Left lung (tissue), 4 donors: ENCODE measurements at regions not wholly inside any gene's neighbourhood (a gene's known extent, or its start where the extent isn't known, plus 50 kb on each side); places are given as distances from the start of the nearest gene placed in this dataset.

ENCODE experiments used
- ATAC-seq: fragments of 200-7000 bp; cut with Tn5 transposase; one replicate; pipeline ENCODE4 v1.9.1; 2020; ENCODE audit warnings: moderate library complexity
- DNase-seq, 4 donors: peaks; one replicate each; pipeline ENCODE4 v3.0.0-alpha.2; 2013 to 2020
- H3K27ac ChIP-seq, 2 donors: fragments of 200-600 bp; sonication (generic) in 1 of 2; one replicate each; pipeline versions ENCODE4 v1.5.0 to v1.8.0; 2020 to 2021
- H3K27me3 ChIP-seq, 2 donors: fragments of 200-600 bp; sonication (generic) in 1 of 2; one replicate each; pipeline versions ENCODE4 v1.5.0 to v1.8.0; 2020 to 2021
- H3K36me3 ChIP-seq, 2 donors: fragments of 200-600 bp; sonication (generic) in 1 of 2; one replicate each; pipeline versions ENCODE4 v1.5.0 to v1.8.0; 2020 to 2021
- H3K4me1 ChIP-seq, 2 donors: fragments of 200-600 bp; one replicate each; pipeline ENCODE4 v1.8.0; 2021
- H3K4me3 ChIP-seq, 2 donors: fragments of 200-600 bp; sonication (generic) in 1 of 2; one replicate each; pipeline versions ENCODE4 v1.5.0 to v1.8.0; 2020 to 2021; ENCODE audit warnings: mild to moderate bottlenecking in 1 of 2
- H3K9me3 ChIP-seq, 2 donors: fragments of 200-600 bp; sonication (generic) in 1 of 2; one replicate each; pipeline versions ENCODE4 v1.5.0 to v1.8.0; 2020 to 2021
- intact Hi-C, 2 donors: fragments of 100-400 bp; cut with DNase I; formaldehyde crosslinking; loops; one replicate each; pipeline versions ENCODE4 v1.11.2 to v1.14.2; 2022
- TF ChIP-seq, protein P1 (sequence below), 2 donors: fragments of 200-600 bp; sonication (generic) in 1 of 2; IDR thresholded peaks; one replicate each; pipeline versions ENCODE4 v1.5.0 to v1.8.0; 2021; ENCODE audit warnings: antibody characterized with exemption in 2 of 2
- donor health status: DM: no; HTN: yes; CAD: no.
- donor health status: DM: no; HTN: no; CAD: no.

DNA sequence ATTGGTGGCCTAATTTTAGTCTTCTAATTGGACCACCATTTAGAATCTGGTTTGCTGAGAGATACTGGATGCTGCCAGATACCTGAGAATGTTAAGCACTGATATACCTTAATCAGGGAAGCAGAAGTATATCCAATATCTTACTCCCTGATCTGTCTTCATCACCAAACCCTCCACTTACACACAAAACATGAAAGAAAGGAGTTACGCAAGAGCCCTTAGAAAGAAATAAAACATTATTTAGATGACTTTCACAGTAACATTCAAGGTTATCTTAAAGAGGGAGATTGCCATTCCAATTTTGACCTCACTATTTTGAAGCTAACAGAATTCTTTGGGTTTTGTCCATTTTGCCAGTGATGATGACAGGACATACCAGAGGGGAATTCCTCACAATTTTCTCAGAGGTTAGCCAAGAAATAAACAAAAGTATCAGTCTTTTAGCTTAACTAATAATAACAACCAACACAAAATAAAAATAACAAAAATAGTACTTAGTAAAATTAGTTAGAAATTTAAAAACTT is 496.1 kb downstream of the NFIB start:
- Histone ChIP-seq H3K36me3 (no peaks in the 10 kb centered on the region), H3K4me1 (no peaks in the 10 kb centered on the region), H3K27me3 (no peaks in the 10 kb centered on the region), H3K27ac (no peak overlapping the region), H3K9me3 (peaks cover 0 to 16% of the 10 kb centered on the region in 2 donors), H3K4me3 (no peak overlapping the region)
- ATAC-seq = no peak
- TF ChIP-seq, protein P1, sequence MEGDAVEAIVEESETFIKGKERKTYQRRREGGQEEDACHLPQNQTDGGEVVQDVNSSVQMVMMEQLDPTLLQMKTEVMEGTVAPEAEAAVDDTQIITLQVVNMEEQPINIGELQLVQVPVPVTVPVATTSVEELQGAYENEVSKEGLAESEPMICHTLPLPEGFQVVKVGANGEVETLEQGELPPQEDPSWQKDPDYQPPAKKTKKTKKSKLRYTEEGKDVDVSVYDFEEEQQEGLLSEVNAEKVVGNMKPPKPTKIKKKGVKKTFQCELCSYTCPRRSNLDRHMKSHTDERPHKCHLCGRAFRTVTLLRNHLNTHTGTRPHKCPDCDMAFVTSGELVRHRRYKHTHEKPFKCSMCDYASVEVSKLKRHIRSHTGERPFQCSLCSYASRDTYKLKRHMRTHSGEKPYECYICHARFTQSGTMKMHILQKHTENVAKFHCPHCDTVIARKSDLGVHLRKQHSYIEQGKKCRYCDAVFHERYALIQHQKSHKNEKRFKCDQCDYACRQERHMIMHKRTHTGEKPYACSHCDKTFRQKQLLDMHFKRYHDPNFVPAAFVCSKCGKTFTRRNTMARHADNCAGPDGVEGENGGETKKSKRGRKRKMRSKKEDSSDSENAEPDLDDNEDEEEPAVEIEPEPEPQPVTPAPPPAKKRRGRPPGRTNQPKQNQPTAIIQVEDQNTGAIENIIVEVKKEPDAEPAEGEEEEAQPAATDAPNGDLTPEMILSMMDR (IDR thresholded peaks at IDR 0.05) = no peak
- intact Hi-C loops = no loop called here
- DNase-seq = no peak

DNA sequence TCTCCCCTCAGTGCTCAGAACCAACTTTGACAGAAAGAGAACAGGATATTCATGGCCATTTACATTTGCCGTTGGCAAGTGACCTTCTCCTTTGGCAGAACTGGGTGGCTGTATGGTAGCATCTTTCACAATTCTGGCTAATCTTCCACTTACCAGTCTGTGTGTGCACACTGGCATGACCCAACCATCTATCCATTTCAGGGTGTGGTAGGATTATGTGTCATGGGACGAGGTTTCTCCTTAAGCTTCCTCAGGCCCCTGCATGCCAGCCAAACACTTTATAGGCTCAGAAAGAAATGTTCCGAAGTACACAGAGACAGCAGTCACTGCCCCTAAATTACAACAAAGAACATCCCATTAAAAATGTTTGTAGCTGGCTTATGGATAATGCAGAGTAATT is 497.1 kb downstream of the NFIB start:
- TF ChIP-seq, protein P1 (IDR thresholded peaks at IDR 0.05) = no peak
- no peak for ATAC-seq
- Histone ChIP-seq H3K27ac (no peak overlapping the region), H3K9me3 (peaks cover 0 to 16% of the 10 kb centered on the region in 2 donors), H3K4me1 (no peaks in the 10 kb centered on the region), H3K27me3 (no peaks in the 10 kb centered on the region), H3K36me3 (no peaks in the 10 kb centered on the region), H3K4me3 (no peak overlapping the region)
- intact Hi-C loops = no loop called here
- no peak for DNase-seq

DNA sequence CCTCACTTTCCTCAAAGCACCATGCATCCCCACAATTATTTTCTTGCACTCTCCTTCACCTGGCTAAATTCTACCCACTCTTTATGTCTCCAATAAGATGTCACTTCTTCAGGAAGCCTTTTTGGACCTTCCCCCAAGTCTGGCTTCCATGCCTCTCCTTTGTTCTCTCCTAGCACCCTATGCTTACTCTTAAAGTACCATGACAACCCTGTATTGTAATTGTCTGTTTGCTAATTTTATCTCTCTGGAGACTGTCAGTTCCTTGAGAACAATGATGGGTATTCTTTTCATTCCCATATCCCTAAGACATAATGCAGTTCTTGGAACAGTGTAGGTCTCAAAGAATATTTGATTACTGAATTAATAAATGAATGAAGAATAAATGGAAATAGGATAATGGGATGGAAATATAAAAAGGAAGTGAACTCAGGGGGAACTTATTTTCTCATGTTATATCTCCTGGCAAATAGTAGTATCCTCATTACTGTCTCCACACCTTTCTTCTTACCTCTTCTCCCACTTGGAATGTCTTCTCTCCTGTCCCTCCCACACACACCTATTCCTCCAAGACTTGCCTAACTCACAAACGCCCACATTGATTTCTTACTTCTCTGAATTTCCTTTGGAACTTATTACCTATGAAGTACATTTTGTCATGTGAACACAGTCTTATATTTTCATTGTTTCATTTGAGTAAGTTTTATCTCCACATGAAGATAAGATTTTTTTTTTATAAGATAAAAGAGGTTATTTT is 499.1 kb downstream of the NFIB start:
- TF ChIP-seq, protein P1 (IDR thresholded peaks at IDR 0.05) = no peak
- DNase-seq = no peak
- no peaks in the 10 kb centered on the region for H3K36me3 ChIP-seq
- intact Hi-C loops = no loop called here
- no peaks in the 10 kb centered on the region for H3K27me3 ChIP-seq
- H3K27ac ChIP-seq = no peak overlapping the region
- H3K9me3 ChIP-seq = peaks cover 0 to 8% of the 10 kb centered on the region in 2 donors
- H3K4me3 ChIP-seq = no peak overlapping the region
- ATAC-seq = no peak
- no peaks in the 10 kb centered on the region for H3K4me1 ChIP-seq

DNA sequence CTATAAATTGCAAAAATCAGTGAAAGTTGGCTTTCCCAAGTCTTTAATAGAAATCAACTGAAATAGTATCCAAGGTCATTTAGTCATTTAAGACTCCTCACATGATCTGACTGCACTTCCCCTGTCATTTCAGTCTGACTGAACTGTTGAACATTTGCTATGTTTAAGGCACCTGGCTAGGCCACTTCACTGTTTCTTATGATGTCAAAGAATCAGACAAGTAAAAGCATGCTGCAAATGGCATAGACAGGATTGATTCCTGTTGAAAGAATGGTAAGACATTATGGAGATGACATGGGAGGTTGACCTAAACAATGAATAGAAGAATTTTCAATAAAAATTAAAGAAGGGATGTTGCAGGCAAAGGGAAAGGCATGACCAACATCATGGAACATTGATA is 502.1 kb downstream of the NFIB start:
- no peaks in the 10 kb centered on the region for H3K27me3 ChIP-seq
- ATAC-seq = no peak
- H3K4me1 ChIP-seq = no peaks in the 10 kb centered on the region
- intact Hi-C loops = no loop called here
- H3K27ac ChIP-seq = no peak overlapping the region
- TF ChIP-seq, protein P1 (IDR thresholded peaks at IDR 0.05) = no peak
- no peaks in the 10 kb centered on the region for H3K36me3 ChIP-seq
- no peaks in the 10 kb centered on the region for H3K9me3 ChIP-seq
- no peak overlapping the region for H3K4me3 ChIP-seq
- DNase-seq = no peak

DNA sequence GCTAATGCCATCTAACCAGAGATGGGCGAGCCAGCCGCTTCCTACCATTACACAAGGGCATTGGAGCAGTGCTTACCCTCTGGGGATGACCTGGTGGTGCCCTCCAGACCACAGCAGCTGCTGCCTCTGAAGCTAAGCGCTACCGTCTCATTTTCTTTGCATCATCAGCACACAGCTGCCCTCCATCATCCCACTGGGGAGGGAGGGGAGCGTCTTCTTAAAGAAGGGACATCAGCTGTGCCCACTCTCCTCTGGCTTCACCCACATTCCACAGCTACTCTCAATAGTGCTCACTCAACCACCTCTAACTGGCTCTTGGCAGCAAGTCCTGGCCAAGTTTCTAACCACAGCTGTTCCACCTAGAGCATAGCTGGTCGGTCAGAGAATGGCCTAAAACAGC is 503.4 kb downstream of the NFIB start:
- DNase-seq = peak in 1 of 4 donors; percentile 8
- TF ChIP-seq, protein P1 (IDR thresholded peaks at IDR 0.05) = no peak
- Histone ChIP-seq H3K27ac (no peak overlapping the region), H3K27me3 (no peaks in the 10 kb centered on the region), H3K9me3 (no peaks in the 10 kb centered on the region), H3K36me3 (no peaks in the 10 kb centered on the region), H3K4me1 (no peaks in the 10 kb centered on the region), H3K4me3 (no peak overlapping the region)
- no peak for ATAC-seq
- intact Hi-C loops = no loop called here
